Common myeloid progenitor, CD34-positive (primary cell): ENCODE measurements at regions not wholly inside any gene's neighbourhood (a gene's known extent, or its start where the extent isn't known, plus 50 kb on each side); places are given as distances from the start of the nearest gene placed in this dataset.

Experiments used
- CTCF ChIA-PET: fragments of 350-600 bp; sonication (Branson Sonifier 250); formaldehyde crosslinking; loops from one replicate; lab custom pipeline; 2021; ENCODE audit warnings: antibody characterized with exemption; lab: Charles Lee
- POLR2A ChIA-PET: fragments of 350-600 bp; sonication (Branson Sonifier 250); formaldehyde crosslinking; loops from one replicate; lab custom pipeline; 2021; ENCODE audit warnings: antibody characterized with exemption; lab: Charles Lee
- DNase-seq, 3 donors: peaks; one replicate each; pipeline versions ENCODE4 v3.0.0 to v3.0.0-alpha.2; 2013
- H3K27ac ChIP-seq, 2 experiments: 1 replicate in 1 of 2; 2 replicates in 1 of 2; pipeline ENCODE4 v1.7.0; 2013; ENCODE audit warnings: inconsistent platforms in 2 of 2, low read length in 2 of 2, mild to moderate bottlenecking in 2 of 2, low read depth in 1 of 2, moderate library complexity in 1 of 2; ENCODE audit not compliant: severe bottlenecking in 2 of 2, insufficient read depth in 1 of 2, poor library complexity in 1 of 2
- H3K27me3 ChIP-seq, 5 experiments: replicated peaks in 2 of 5; 1 replicate in 3 of 5; 2 replicates in 2 of 5; pipeline versions ENCODE4 v1.6.1 to v1.7.0; 2013; ENCODE audit warnings: low read length in 4 of 5, mild to moderate bottlenecking in 2 of 5, moderate library complexity in 2 of 5, inconsistent platforms in 1 of 5; ENCODE audit not compliant: insufficient read depth in 5 of 5, control insufficient read depth in 4 of 5
- H3K36me3 ChIP-seq, 4 experiments: 1 replicate in 2 of 4; 2 replicates in 2 of 4; pipeline versions ENCODE4 v1.6.1 to v1.7.0; 2013; ENCODE audit warnings: low read length in 3 of 4, control low read depth in 1 of 4, mild to moderate bottlenecking in 1 of 4; ENCODE audit not compliant: control insufficient read depth in 4 of 4, insufficient read depth in 4 of 4
- H3K4me1 ChIP-seq, 4 experiments: 1 replicate in 3 of 4; 2 replicates in 1 of 4; pipeline versions ENCODE4 v1.6.1 to v1.7.1; 2013; ENCODE audit warnings: low read length in 3 of 4, mild to moderate bottlenecking in 3 of 4, control low read depth in 1 of 4, inconsistent platforms in 1 of 4, moderate library complexity in 1 of 4; ENCODE audit not compliant: control insufficient read depth in 4 of 4, insufficient read depth in 4 of 4; ENCODE audit errors: control extremely low read depth in 1 of 4
- H3K4me3 ChIP-seq, 7 experiments: 1 replicate in 4 of 7; 2 replicates in 3 of 7; pipeline versions ENCODE4 v1.5.1 to v1.7.0; 2013; ENCODE audit warnings: mild to moderate bottlenecking in 7 of 7, low read length in 6 of 7, moderate library complexity in 6 of 7, inconsistent platforms in 2 of 7, low read depth in 2 of 7, control low read depth in 1 of 7; ENCODE audit not compliant: insufficient read depth in 4 of 7, control insufficient read depth in 1 of 7; ENCODE audit errors: extremely low read depth in 1 of 7
- H3K9me3 ChIP-seq, 5 experiments: 1 replicate in 4 of 5; 2 replicates in 1 of 5; pipeline versions ENCODE4 v1.6.1 to v1.7.1; 2013; ENCODE audit warnings: low read length in 4 of 5, mild to moderate bottlenecking in 2 of 5, inconsistent platforms in 1 of 5, low read depth in 1 of 5, moderate library complexity in 1 of 5; ENCODE audit not compliant: control insufficient read depth in 4 of 5, insufficient read depth in 2 of 5; ENCODE audit errors: control extremely low read depth in 1 of 5
- WGBS: methylation state at CpG from one replicate; pipeline ENCODE4 v1.1.5; 2013; ENCODE audit not compliant: insufficient coverage; 5-methylcytosine and 5-hydroxymethylcytosine counted together

- WGBS, result 96% methylated on average over 9 of the region's 9 CpGs
- no peak overlapping the region for H3K4me3 ChIP-seq
- POLR2A ChIA-PET, result no interaction called here
- peaks cover 0 to 12% (median 0%) of the 10 kb centered on the region in 5 experiments for H3K27me3 ChIP-seq
- CTCF ChIA-PET, result no interaction called here
- no peak overlapping the region for H3K27ac ChIP-seq
- H3K36me3 ChIP-seq, result no peaks in the 10 kb centered on the region
- no peak for DNase-seq
- H3K9me3 ChIP-seq, result no peaks in the 10 kb centered on the region
- H3K4me1 ChIP-seq, result no peaks in the 10 kb centered on the region
Observed at GRCh38 chr4:8796096-8796495, 75.5 kb downstream of the HMX1 start.

GRCh38 chr4:8795140-8795539, 76.5 kb downstream of the HMX1 start:
- ChIA-PET POLR2A (no interaction called here), CTCF (interaction anchor here (1.0 to 1.2 kb wide), 2 partner anchors 22 to 196 kb away, joined by 3 read pairs; no protein-coding TSS in a partner anchor)
- H3K27me3 ChIP-seq, result peaks cover 0 to 12% (median 0%) of the 10 kb centered on the region in 5 experiments
- H3K9me3 ChIP-seq, result no peaks in the 10 kb centered on the region
- H3K27ac ChIP-seq, result no peak overlapping the region
- H3K36me3 ChIP-seq, result no peaks in the 10 kb centered on the region
- WGBS, result 97% methylated on average over 12 of the region's 12 CpGs
- H3K4me3 ChIP-seq, result no peak overlapping the region
- DNase-seq, result no peak
- H3K4me1 ChIP-seq, result peaks cover 0 to 6% (median 3%) of the 10 kb centered on the region in 4 experiments

GRCh38 chr4:8794491-8794890, 77.1 kb downstream of the HMX1 start:
- H3K4me3 ChIP-seq, result no peak overlapping the region
- ChIA-PET POLR2A (no interaction called here), CTCF (interaction anchor here (1.2 kb wide), 1 partner anchor 23 kb away, joined by 3 read pairs; no protein-coding TSS in a partner anchor)
- H3K9me3 ChIP-seq, result no peaks in the 10 kb centered on the region
- H3K36me3 ChIP-seq, result no peaks in the 10 kb centered on the region
- peaks cover 0 to 12% (median 0%) of the 10 kb centered on the region in 5 experiments for H3K27me3 ChIP-seq
- peaks cover 0 to 12% (median 8%) of the 10 kb centered on the region in 4 experiments for H3K4me1 ChIP-seq
- DNase-seq, result no peak
- 98% methylated on average over 15 of the region's 18 CpGs for WGBS
- no peak overlapping the region for H3K27ac ChIP-seq

DNA sequence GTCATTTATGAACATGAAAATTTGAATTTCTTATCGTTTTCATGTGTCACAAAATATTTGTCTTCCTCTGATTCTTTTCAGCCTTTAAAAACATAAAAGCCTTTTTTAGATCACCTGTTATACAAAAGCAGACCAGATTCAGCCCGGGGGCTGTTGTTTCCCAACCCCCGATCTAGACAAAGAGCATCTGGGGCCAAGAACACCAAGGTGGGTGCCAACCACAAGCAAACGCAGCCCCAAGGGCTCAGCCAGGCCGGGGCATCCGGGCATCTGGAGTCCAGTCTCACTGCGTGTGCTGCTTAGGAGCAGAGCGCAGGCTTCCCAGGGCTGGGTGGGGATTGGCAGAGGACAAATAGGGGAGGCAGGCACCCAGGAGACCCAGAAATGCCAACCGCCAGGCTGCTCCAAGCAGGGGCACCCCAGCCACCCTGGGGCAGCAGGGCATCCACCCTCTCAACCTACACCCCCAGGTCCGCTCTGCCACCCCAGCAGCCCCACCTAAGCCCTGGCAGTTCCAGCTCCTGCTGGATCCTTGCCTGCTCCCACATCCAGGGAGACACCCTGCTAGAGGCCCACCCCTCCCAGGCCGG, 78.0 kb downstream of the HMX1 start:
- Histone ChIP-seq H3K4me1 (peaks cover 0 to 13% (median 9%) of the 10 kb centered on the region in 4 experiments), H3K27ac (no peak overlapping the region), H3K4me3 (no peak overlapping the region), H3K36me3 (no peaks in the 10 kb centered on the region), H3K9me3 (no peaks in the 10 kb centered on the region), H3K27me3 (peaks cover 0 to 12% (median 0%) of the 10 kb centered on the region in 5 experiments)
- DNase-seq, result no peak
- ChIA-PET POLR2A (no interaction called here), CTCF (no interaction called here)
- WGBS, result 89% methylated on average over 8 of the region's 11 CpGs

- DNase-seq, result no peak
- Histone ChIP-seq H3K4me3 (no peak overlapping the region), H3K27me3 (peaks cover 0 to 12% (median 0%) of the 10 kb centered on the region in 5 experiments), H3K36me3 (no peaks in the 10 kb centered on the region), H3K27ac (no peak overlapping the region), H3K4me1 (peaks cover 0 to 13% (median 9%) of the 10 kb centered on the region in 4 experiments), H3K9me3 (no peaks in the 10 kb centered on the region)
- ChIA-PET POLR2A (no interaction called here), CTCF (no interaction called here)
- WGBS, result 89% methylated on average over 4 of the region's 10 CpGs
Observed at GRCh38 chr4:8792491-8792890, 79.1 kb downstream of the HMX1 start.

GRCh38 chr4:8791609-8792008, 80.0 kb downstream of the HMX1 start:
- CTCF ChIA-PET, result no interaction called here
- peaks cover 0 to 12% (median 0%) of the 10 kb centered on the region in 5 experiments for H3K27me3 ChIP-seq
- H3K27ac ChIP-seq, result no peak overlapping the region
- peaks cover 0 to 13% (median 9%) of the 10 kb centered on the region in 4 experiments for H3K4me1 ChIP-seq
- H3K36me3 ChIP-seq, result no peaks in the 10 kb centered on the region
- H3K9me3 ChIP-seq, result no peaks in the 10 kb centered on the region
- no peak for DNase-seq
- H3K4me3 ChIP-seq, result no peak overlapping the region
- POLR2A ChIA-PET, result no interaction called here
- WGBS, result 98% methylated on average over 4 of the region's 9 CpGs

DNA sequence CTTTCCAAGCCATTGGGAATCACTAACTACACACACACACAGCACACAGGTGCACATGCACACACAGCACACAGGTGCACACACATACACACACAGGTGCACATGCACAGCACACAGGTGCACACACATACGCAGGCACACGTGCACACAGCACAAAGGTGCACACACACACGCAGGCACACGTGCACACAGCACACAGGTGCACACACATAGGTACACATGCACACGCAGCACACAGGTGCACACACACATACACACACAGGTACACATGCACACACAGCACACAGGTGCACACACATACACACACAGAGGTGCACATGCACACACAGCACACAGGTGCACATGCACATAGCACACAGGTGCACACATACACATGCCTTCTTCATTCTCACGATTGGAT, 80.9 kb downstream of the HMX1 start:
- Histone ChIP-seq H3K4me3 (no peak overlapping the region), H3K9me3 (no peaks in the 10 kb centered on the region), H3K27ac (no peak overlapping the region), H3K36me3 (no peaks in the 10 kb centered on the region), H3K27me3 (peaks cover 0 to 17% (median 0%) of the 10 kb centered on the region in 5 experiments), H3K4me1 (peaks cover 0 to 13% (median 9%) of the 10 kb centered on the region in 4 experiments)
- CTCF ChIA-PET, result no interaction called here
- no peak for DNase-seq
- POLR2A ChIA-PET, result no interaction called here
- WGBS, result 90% methylated on average over 4 of the region's 6 CpGs
